Heart right ventricle (tissue), 16 donors: ENCODE measurements at regions not wholly inside any gene's neighbourhood (a gene's known extent, or its start where the extent isn't known, plus 50 kb on each side); places are given as distances from the start of the nearest gene placed in this dataset.

Source experiments
- ATAC-seq, 8 donors: fragments of 200-7000 bp; cut with Tn5 transposase; one replicate each; pipeline ENCODE4 v1.9.1; 2020; ENCODE audit warnings: mild to moderate bottlenecking in 8 of 8, moderate library complexity in 8 of 8, moderate number of reproducible peaks in 1 of 8
- DNase-seq, 2 donors: peaks; one replicate each; pipeline ENCODE4 v3.0.0-alpha.2; 2020
- H3K27ac ChIP-seq, 10 donors: fragments of 200-600 bp; sonication (generic) in 2 of 10; one replicate each; pipeline versions ENCODE4 v1.5.0 to v1.8.0; 2020 to 2022; ENCODE audit warnings: mild to moderate bottlenecking in 3 of 10
- H3K27me3 ChIP-seq, 7 donors: fragments of 200-600 bp; one replicate each; pipeline ENCODE4 v1.8.0; 2021 to 2022; ENCODE audit warnings: mild to moderate bottlenecking in 2 of 7
- H3K36me3 ChIP-seq, 9 donors: fragments of 200-600 bp; sonication (generic) in 1 of 9; one replicate each; pipeline versions ENCODE4 v1.5.0 to v1.8.0; 2020 to 2022; ENCODE audit warnings: mild to moderate bottlenecking in 2 of 9
- H3K4me1 ChIP-seq, 9 donors: fragments of 200-600 bp; sonication (generic) in 1 of 9; one replicate each; pipeline versions ENCODE4 v1.5.0 to v1.8.0; 2020 to 2022; ENCODE audit warnings: mild to moderate bottlenecking in 4 of 9
- H3K4me3 ChIP-seq, 10 donors: fragments of 200-600 bp; sonication (generic) in 2 of 10; one replicate each; pipeline versions ENCODE4 v1.5.0 to v1.8.0; 2020 to 2022; ENCODE audit warnings: mild to moderate bottlenecking in 7 of 10, moderate library complexity in 2 of 10
- H3K9me3 ChIP-seq, 11 donors: fragments of 200-600 bp in 10 of 11; sonication (generic) in 2 of 11; one replicate each; pipeline versions ENCODE4 v1.5.0 to v1.8.0; 2013 to 2022; ENCODE audit warnings: mild to moderate bottlenecking in 2 of 11, control low read depth in 1 of 11, moderate library complexity in 1 of 11
- CTCF ChIP-seq, 9 donors: fragments of 200-600 bp; sonication (generic) in 2 of 9; IDR thresholded peaks; one replicate each; pipeline versions ENCODE4 v1.5.0 to v1.8.0; 2021 to 2022; ENCODE audit warnings: antibody characterized with exemption in 9 of 9, mild to moderate bottlenecking in 5 of 9, moderate library complexity in 1 of 9
- WGBS, 2 donors: extraction: QIAGEN DNeasy Blood & Tissue Kit; methylation state at CpG; one replicate each; pipeline ENCODE4 v1.1.7; 2013; ENCODE audit warnings: inconsistent platforms in 1 of 2; 5-methylcytosine and 5-hydroxymethylcytosine counted together
- intact Hi-C, 10 donors: fragments of 100-400 bp; cut with DNase I; formaldehyde crosslinking; loops; one replicate each; pipeline versions ENCODE4 v1.11.1 to v1.14.2; 2022
- donor health status: Arrhythmogenic right ventricular cardiomyopathy.
- donor health status: ischemic (EF 13 %, LVEDD 7.1; RV severe dilation, severe dysfunction).
- donor health status: healthy with polysubstance abuse.
- donor health status: DM: no; HTN: yes; CAD: no.
- donor health status: DM: no; HTN: no; CAD: no.
- donor health status: ischemic (EF 25% LVEDD 6.9; RV normal size, moderate dysfunction).
- donor health status: ischemic (EF 25% LVEDD 5.7; RV mildly dilated, moderate dysfunction).
- donor health status: healthy.
- donor health status: DM: yes; HTN: yes; CAD: no.
- donor health status: Ischemic cardiomyopathy.
- donor health status: ischemic (EF 35%, LVEDD 5.7; RV mildly dilated, moderate dysfunction).
- donor health status: nonischemic (EF 11% LVEDD 7.7; RV severe dilation, severe dysfunction).
- donor health status: DM: yes; HTN: yes; CAD: no.
- donor health status: PGD.
- donor health status: ischemic (EF 29% LVEDD 5.4; RV normal size, mild dysfunction).
- donor health status: nonischemic (EF 23%, LVEDD 6.1; RV moderate dilation, normal function).

- H3K27ac ChIP-seq = no peak overlapping the region
- TF ChIP-seq CTCF (IDR thresholded peaks at IDR 0.05) = no peak
- H3K9me3 ChIP-seq = peaks cover 0 to 5% (median 0%) of the 10 kb centered on the region in 11 donors
- no peaks in the 10 kb centered on the region for H3K36me3 ChIP-seq
- no peak for DNase-seq
- intact Hi-C loops = no loop called here
- ATAC-seq = no peak
- H3K27me3 ChIP-seq = peaks cover 0 to 4% (median 0%) of the 10 kb centered on the region in 7 donors
- no peak overlapping the region for H3K4me3 ChIP-seq
- WGBS, 2 donors = 87 to 92% methylated on average over 9 of the region's 9 CpGs
- no peaks in the 10 kb centered on the region for H3K4me1 ChIP-seq
Measured at GRCh38 chr2:128986867-128987268, 668.2 kb upstream of the HS6ST1 start.

GRCh38 chr2:128988326-128988725, 669.7 kb upstream of the HS6ST1 start:
- peaks cover 0 to 5% (median 0%) of the 10 kb centered on the region in 11 donors for H3K9me3 ChIP-seq
- H3K4me3 ChIP-seq = no peak overlapping the region
- no peak overlapping the region for H3K27ac ChIP-seq
- intact Hi-C loops = no loop called here
- ATAC-seq = peak in 1 of 8 donors; percentile 47
- DNase-seq = no peak
- no peaks in the 10 kb centered on the region for H3K4me1 ChIP-seq
- H3K36me3 ChIP-seq = no peaks in the 10 kb centered on the region
- no peak for TF ChIP-seq CTCF (IDR thresholded peaks at IDR 0.05)
- WGBS, 2 donors = 61 to 68% methylated on average over 3 of the region's 3 CpGs
- peaks cover 0 to 4% (median 0%) of the 10 kb centered on the region in 7 donors for H3K27me3 ChIP-seq

DNA sequence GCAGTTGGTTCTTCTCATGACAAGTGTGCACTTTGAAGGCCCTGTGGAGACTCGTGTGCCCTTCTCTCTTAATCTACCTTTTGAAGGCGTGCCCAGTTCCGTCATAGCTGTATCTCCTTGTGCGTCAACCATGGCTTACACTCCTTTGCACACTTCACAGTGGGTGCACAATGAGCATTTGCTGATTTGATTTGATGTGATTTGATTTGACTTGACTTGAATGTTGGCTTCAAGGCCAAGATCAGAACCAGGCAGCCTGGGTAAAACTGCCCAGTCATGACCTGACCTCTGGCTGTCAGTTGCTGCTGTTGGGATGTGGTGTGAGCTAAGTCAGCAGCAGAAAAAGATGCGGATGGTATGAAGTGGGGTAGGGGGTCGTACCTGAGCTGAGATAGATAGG, 670.3 kb upstream of the HS6ST1 start:
- Histone ChIP-seq H3K36me3 (no peaks in the 10 kb centered on the region), H3K4me3 (no peak overlapping the region), H3K9me3 (peaks cover 0 to 5% (median 0%) of the 10 kb centered on the region in 11 donors), H3K27me3 (peaks cover 0 to 6% (median 0%) of the 10 kb centered on the region in 7 donors), H3K4me1 (no peaks in the 10 kb centered on the region), H3K27ac (no peak overlapping the region)
- intact Hi-C loops = no loop called here
- TF ChIP-seq CTCF (IDR thresholded peaks at IDR 0.05) = no peak
- ATAC-seq = no peak
- DNase-seq = no peak
- WGBS, 2 donors = 90% methylated on average over 6 of the region's 6 CpGs

DNA sequence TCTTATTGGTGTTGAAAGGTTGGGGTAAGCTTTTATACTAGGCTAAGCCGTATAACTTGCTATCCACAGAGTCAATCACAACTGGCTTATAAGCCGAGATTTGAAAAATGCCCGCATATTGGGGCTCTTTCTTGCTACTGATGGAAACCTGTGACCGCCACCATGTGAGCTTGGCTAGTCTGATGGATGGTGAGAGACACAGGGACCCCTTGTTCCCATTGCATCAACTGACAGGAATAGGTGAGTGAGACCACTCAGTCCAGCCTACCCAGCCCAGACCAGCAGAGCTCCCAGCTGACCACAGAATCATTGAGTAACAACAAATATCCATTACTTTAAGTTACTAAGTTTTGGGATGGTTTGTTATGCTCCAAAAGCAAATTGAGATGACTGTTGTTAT, 676.4 kb upstream of the HS6ST1 start:
- 92 to 97% methylated on average over 4 of the region's 4 CpGs for WGBS, 2 donors
- H3K27me3 ChIP-seq = peaks cover 0 to 10% (median 0%) of the 10 kb centered on the region in 7 donors
- no peaks in the 10 kb centered on the region for H3K4me1 ChIP-seq
- no peak for TF ChIP-seq CTCF (IDR thresholded peaks at IDR 0.05)
- intact Hi-C loops = no loop called here
- H3K9me3 ChIP-seq = peaks cover 0 to 5% (median 0%) of the 10 kb centered on the region in 11 donors
- DNase-seq = no peak
- H3K4me3 ChIP-seq = no peak overlapping the region
- ATAC-seq = no peak
- H3K36me3 ChIP-seq = no peaks in the 10 kb centered on the region
- H3K27ac ChIP-seq = no peak overlapping the region
